Dedifferentiated amniotic fluid mesenchymal stem cell (primary cell): ENCODE measurements at regions not wholly inside any gene's neighbourhood (a gene's known extent, or its start where the extent isn't known, plus 50 kb on each side); places are given as distances from the start of the nearest gene placed in this dataset.
"Not testable (repeated sequence)": the region's sequence is repeated elsewhere in the genome, so short reads cannot be mapped to it uniquely, and the experiment has no call there.

Source experiments
- DNase-seq: peaks from one replicate; pipeline ENCODE4 v3.0.0-alpha.2; 2016; ENCODE audit errors: extremely low spot score

DNA sequence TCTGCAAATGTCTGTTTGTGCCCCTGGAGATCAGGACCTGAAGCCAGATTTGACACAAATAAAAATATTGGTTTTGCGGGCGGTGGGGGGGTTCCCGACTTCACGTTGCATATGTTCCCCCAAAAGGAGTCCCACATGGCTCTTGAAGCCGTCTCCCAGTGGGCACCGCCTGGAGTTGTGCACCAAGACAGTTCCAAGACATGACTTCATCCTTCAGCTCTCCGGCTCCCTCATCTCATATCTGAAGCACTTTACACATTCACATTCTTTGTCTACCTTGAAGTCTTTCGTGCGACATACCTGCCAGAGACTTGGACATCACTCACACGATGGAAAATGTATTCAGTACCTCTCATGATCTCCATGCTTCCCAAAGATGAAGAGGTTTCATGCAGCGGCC lies 362.8 kb upstream of the FOXK1 start:
- DNase-seq, result no peak

DNA sequence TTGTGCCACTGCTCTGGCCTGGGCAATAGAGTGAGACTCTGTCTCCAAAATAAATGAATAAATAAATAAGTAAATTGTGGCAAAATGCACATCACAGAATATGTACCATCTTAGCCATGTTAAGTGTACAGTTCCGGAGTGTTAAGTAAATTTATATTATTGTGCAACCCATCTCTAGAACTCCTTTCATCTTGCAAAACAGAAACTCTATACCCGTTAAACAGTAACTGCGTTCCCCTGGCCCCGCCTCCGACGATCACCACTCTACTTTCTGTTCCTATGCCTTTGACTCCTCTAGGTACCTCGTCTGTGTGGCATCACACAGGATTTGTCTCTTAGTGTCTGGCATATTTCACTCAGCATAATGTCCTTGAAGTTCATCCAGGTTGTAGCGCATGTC lies 356.4 kb upstream of the FOXK1 start:
- DNase-seq, result no peak

DNA sequence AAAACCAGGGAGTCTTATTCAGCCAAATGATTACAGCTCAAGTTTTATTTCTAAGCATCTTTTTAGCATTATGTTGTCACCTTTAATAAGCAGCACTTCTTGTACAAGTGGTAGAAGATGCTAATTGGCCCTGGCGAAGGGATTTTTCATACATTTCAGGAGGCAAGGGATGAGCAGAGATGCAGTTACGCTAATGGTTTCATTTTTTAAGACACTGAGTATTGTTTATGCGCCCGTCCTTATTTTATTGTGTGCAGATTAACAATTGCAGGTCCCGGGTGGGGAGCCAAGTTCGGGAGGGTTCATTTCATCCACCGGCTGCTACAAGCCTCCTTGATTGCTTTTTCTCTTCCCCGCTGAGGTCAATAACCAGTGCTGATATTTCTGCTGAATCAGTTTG lies 350.4 kb upstream of the FOXK1 start:
- no peak for DNase-seq

GRCh38 chr7:4338556-4338955 lies 343.5 kb upstream of the FOXK1 start:
- DNase-seq, result no peak

GRCh38 chr7:4343272-4344247 lies 338.5 kb upstream of the FOXK1 start:
- DNase-seq, result no peak

DNA sequence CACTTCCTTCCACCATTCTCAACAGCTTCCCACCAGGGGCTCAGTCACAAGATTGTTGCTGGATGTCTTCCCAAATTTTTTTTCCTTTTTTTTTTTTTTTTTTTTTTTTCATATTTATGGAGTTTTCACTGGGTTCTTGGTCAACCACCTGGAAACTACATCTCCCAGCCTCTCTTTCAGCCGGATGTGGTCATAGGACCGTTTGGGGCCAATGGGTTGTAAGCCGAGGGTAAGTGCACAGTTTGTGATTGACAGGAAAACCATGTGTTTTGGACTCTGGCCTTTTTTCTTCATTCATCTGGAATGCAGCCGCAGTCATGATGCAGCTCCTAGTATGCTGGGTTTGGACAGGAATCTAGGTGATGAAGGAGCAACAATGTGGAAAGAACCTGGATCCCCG lies 337.1 kb upstream of the FOXK1 start:
- no peak for DNase-seq

- DNase-seq, result no peak
Observed at GRCh38 chr7:4352069-4352468, 330.0 kb upstream of the FOXK1 start.

DNA sequence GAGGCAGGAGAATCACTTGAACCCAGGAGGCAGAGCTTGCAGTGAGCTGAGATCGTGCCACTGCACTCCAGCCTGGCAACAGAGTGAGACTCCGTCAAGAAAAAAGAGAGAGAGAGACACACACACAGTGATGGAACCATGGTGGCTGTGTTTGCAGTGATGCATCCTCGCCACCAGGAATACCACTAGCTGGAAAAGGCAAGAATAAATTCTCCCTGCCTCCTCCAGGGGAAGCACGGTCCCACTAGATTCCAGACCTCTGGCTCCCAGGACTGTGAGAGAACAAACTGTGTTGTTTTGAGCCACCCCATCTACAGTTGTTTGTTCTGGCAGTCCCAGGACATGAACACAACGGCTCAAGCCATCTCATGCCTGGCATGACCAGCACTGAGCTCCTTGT lies 320.3 kb upstream of the FOXK1 start:
- no peak for DNase-seq

GRCh38 chr7:4383584-4383983 lies 298.5 kb upstream of the FOXK1 start:
- DNase-seq, result no peak

GRCh38 chr7:4386190-4386589 lies 295.9 kb upstream of the FOXK1 start:
- no peak for DNase-seq

GRCh38 chr7:4391103-4391502 lies 291.0 kb upstream of the FOXK1 start:
- not testable (repeated sequence) for DNase-seq

DNA sequence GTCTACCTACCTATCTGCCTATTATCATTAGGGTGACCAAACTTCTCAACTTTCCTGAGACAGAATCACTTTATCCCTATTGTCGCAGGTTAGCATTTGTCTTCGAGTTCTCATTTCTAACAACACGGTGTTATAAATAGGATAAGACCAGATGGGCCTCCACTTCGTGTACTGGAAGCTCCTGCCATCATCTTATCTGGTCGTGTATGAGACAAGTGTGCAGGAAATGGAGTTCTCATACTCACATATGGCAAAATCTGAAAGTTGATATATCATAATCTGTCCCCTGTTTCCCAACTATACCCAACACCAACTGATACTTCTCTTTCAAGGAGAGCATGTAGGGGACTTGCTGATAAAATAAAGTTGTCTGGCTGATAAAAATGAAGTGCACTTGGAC lies 287.4 kb upstream of the FOXK1 start:
- DNase-seq, result no peak

GRCh38 chr7:4399121-4399520 lies 283.0 kb upstream of the FOXK1 start:
- DNase-seq, result no peak

- DNase-seq, result no peak
Observed at GRCh38 chr7:4399596-4399995, 282.5 kb upstream of the FOXK1 start.

DNA sequence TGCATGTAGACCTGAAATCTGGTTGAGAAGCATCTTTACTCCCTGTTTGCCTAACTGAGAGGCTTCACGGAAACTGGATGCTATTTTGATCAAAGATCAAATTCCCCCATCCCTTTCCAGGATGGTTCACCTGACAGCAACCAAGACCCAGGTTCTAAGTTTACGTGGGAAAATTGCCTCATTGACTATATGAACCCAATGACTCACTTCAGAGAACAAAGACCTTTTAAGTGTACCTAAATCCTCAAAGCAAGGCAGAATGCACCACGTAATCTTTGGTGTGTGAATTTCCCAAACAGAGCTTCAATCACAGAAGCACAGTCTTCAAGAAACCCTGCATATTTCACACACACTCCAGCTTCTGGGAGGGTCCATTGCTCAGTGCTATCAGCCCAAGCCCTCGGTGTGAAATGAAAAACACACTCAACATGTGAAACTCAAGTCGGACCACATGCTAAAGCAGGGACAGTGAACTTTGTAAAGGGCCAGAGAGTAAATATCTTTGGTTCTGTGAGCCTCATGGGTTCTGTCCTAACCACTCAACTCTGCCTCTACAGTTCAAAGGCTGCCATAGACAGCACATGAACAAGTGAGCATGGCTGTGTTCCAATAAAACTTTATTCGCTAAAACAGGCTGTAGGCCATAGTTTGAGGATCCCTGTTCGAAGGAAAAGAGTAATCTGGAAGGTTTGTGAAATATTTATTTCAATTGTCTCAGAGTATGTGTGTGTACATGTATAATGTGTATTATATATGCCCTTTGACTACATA lies 275.6 kb upstream of the FOXK1 start:
- no peak for DNase-seq

DNA sequence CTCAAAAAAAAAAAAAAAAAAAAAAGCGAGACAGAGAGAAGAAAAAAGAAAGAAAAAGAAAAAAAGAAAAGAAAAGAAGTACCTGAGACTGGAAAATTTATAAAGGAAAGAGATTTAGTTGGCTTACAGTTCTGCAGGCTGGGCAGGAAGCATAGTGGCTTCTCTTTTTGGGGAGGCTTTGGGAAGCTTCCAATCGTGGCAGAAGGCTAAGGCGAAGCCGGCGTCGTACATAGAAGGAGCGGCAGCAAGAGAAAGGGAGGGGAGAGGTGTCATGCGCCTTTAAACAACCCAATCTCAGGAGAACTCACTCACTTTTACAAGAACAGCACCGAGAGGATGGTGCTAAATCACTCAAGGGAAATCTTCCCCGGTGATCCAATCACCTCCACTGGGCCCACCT lies 272.1 kb upstream of the FOXK1 start:
- no peak for DNase-seq

DNA sequence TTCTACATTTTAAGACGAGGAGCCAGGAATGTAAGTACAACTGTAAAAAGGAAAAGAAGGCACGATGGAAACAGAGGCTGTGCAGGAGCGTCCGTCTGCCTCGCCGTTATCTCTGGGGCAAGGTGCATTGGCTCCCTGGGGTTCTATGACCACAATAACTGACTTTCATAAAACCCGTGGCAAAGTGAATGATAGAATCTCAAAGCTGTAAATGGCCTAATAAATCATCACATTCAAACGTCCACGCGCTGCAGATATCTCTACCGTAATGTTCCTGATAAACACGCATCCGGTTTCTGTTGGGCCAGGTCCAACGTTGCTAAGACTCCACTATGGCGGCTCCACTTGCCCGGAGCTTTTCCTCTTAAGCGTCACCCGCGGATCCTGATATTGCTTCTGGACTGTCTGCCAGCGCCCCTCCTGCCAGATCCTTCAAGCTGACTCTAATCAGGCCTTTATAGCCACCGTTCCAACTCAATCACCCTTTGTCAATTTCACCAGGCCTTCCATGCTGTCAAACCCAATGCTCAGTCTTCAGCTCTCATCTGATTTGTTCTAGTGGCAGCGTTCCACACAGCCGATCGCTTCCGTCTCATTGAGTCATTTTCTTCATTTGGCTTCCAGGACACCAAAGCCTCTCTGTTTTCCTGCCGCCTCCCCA lies 265.6 kb upstream of the FOXK1 start:
- DNase-seq, result no peak

GRCh38 chr7:4428526-4428925 lies 253.6 kb upstream of the FOXK1 start:
- no peak for DNase-seq

GRCh38 chr7:4430227-4430626 lies 251.9 kb upstream of the FOXK1 start:
- DNase-seq, result no peak

DNA sequence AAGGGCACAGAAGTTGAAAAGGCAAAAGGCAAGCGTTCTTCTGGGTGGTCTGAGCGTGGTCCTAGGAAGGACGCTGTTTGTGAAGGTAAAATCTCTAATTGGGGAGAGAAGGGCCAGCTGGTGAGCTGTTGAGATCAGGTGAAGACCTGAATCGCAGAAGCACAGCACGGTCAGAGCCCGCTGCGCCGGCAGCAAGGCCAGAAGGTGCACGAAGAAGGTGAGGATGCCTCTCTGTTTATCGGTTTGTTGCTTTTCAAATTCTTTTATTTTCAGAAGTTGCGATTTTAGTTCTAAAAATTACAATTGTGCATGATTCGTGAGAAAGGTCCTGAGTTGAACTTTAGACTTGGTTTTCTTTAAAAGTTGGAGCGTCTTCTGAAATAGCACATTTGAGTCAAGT lies 247.8 kb upstream of the FOXK1 start:
- DNase-seq, result no peak

- DNase-seq, result no peak
Observed at GRCh38 chr7:4436361-4436895, 245.7 kb upstream of the FOXK1 start.

- DNase-seq, result no peak
Observed at GRCh38 chr7:4436936-4437335, 245.2 kb upstream of the FOXK1 start.
